ENCODE measurements at regions not wholly inside any gene's neighbourhood (a gene's known extent, or its start where the extent isn't known, plus 50 kb on each side); places are given as distances from the start of the nearest gene placed in this dataset.

DNA sequence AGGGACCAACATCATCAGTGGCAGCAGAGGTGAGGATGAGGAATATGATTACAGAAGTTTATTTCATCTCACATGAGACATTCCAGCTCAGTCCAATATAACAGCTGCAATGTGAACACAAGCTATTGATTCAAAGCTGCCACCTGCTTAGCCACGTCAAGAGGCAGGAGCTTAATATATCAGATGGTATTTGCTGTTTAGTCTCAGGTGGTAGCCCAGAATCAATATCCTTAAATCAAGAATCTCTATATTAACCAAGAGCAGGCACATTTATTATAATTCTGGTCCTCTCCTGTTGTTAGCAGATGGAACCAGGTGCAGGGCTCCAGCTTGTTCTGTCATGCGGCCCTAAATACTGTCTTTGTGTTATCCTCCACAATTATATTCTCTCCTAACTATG, 431.6 kb downstream of the ICE1 start:
- TF ChIP-seq, protein P1, sequence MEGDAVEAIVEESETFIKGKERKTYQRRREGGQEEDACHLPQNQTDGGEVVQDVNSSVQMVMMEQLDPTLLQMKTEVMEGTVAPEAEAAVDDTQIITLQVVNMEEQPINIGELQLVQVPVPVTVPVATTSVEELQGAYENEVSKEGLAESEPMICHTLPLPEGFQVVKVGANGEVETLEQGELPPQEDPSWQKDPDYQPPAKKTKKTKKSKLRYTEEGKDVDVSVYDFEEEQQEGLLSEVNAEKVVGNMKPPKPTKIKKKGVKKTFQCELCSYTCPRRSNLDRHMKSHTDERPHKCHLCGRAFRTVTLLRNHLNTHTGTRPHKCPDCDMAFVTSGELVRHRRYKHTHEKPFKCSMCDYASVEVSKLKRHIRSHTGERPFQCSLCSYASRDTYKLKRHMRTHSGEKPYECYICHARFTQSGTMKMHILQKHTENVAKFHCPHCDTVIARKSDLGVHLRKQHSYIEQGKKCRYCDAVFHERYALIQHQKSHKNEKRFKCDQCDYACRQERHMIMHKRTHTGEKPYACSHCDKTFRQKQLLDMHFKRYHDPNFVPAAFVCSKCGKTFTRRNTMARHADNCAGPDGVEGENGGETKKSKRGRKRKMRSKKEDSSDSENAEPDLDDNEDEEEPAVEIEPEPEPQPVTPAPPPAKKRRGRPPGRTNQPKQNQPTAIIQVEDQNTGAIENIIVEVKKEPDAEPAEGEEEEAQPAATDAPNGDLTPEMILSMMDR (IDR thresholded peaks at IDR 0.05; ENCODE audit: low read depth, low read length), result no peak
- TF ChIP-seq POLR2A (IDR thresholded peaks at IDR 0.05; ENCODE audit: extremely low read depth, insufficient read length), result no peak
- no peak for TF ChIP-seq MYC (IDR thresholded peaks at IDR 0.05; ENCODE audit: low read depth, low read length)
- TF ChIP-seq, protein P2, sequence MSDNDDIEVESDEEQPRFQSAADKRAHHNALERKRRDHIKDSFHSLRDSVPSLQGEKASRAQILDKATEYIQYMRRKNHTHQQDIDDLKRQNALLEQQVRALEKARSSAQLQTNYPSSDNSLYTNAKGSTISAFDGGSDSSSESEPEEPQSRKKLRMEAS (IDR thresholded peaks at IDR 0.05; ENCODE audit: low read depth, low read length), result no peak

All from NB4 (cell line).